GM12864 (cell line): ENCODE measurements at regions not wholly inside any gene's neighbourhood (a gene's known extent, or its start where the extent isn't known, plus 50 kb on each side); places are given as distances from the start of the nearest gene placed in this dataset.

Experiments used
- DNase-seq: peaks from one replicate; pipeline ENCODE4 v3.0.0-alpha.2; 2011; ENCODE audit warnings: low read depth
- H3K4me3 ChIP-seq: 2 replicates; pipeline ENCODE4 v1.5.1; 2011; ENCODE audit warnings: mild to moderate bottlenecking, low read depth, low read length, control low read depth
- CTCF ChIP-seq: IDR thresholded peaks from 2 replicates; pipeline ENCODE4 v1.5.1; 2011; ENCODE audit warnings: low read depth, mild to moderate bottlenecking, moderate library complexity, low read length, control low read depth, inconsistent platforms; ENCODE audit errors: missing control alignments

GRCh38 chr18:78199611-78200010, 780.0 kb upstream of the SALL3 start:
- DNase-seq = no peak
- H3K4me3 ChIP-seq = no peak overlapping the region
- no peak for TF ChIP-seq CTCF

- no peak for TF ChIP-seq CTCF
- H3K4me3 ChIP-seq = no peak overlapping the region
- DNase-seq = no peak
These were observed 771.7 kb upstream of the SALL3 start for GRCh38 chr18:78207942-78208341.

- TF ChIP-seq CTCF = no peak
- no peak for DNase-seq
- H3K4me3 ChIP-seq = no peak overlapping the region
These were observed 771.2 kb upstream of the SALL3 start for GRCh38 chr18:78208461-78208860.

- no peak overlapping the region for H3K4me3 ChIP-seq
- DNase-seq = no peak
- TF ChIP-seq CTCF = no peak
These were observed 766.1 kb upstream of the SALL3 start for GRCh38 chr18:78213361-78213994.

GRCh38 chr18:78221496-78221895, 758.1 kb upstream of the SALL3 start:
- DNase-seq = no peak
- TF ChIP-seq CTCF = no peak
- no peak overlapping the region for H3K4me3 ChIP-seq

GRCh38 chr18:78228974-78229373, 750.6 kb upstream of the SALL3 start:
- TF ChIP-seq CTCF = no peak
- no peak for DNase-seq
- H3K4me3 ChIP-seq = no peak overlapping the region

GRCh38 chr18:78230911-78231310, 748.7 kb upstream of the SALL3 start:
- no peak for DNase-seq
- no peak for TF ChIP-seq CTCF

More at GRCh38 chr18:78230911-78231310, 748.7 kb upstream of the SALL3 start:
- no peak overlapping the region for H3K4me3 ChIP-seq
